ENCODE measurements at regions not wholly inside any gene's neighbourhood (a gene's known extent, or its start where the extent isn't known, plus 50 kb on each side); places are given as distances from the start of the nearest gene placed in this dataset.
"Not testable (repeated sequence)": the region's sequence is repeated elsewhere in the genome, so short reads cannot be mapped to it uniquely, and the experiment has no call there.

DNA sequence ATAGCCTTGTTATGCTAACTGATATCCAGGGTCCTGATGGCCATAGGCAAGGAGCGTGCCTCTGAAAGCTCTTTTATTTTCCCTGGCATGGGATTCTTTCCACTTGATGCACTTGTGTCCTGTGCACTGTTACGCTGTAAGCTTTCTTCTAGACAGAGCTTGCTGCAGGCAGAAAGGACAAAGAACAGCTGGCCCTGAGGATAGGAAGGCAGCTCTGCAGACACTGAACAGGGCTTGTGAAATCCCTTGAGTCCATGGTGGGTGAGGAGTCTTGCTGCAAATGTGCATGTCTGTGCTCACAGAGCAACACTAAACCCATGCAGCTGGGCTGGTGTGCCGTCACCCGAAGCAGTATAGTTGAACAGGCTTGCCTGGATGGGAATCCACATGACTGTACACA is 126.6 kb downstream of the AKAP11 start:
- DNase-seq (ENCODE audit: low read depth in 2 of 2), result no peak

DNA sequence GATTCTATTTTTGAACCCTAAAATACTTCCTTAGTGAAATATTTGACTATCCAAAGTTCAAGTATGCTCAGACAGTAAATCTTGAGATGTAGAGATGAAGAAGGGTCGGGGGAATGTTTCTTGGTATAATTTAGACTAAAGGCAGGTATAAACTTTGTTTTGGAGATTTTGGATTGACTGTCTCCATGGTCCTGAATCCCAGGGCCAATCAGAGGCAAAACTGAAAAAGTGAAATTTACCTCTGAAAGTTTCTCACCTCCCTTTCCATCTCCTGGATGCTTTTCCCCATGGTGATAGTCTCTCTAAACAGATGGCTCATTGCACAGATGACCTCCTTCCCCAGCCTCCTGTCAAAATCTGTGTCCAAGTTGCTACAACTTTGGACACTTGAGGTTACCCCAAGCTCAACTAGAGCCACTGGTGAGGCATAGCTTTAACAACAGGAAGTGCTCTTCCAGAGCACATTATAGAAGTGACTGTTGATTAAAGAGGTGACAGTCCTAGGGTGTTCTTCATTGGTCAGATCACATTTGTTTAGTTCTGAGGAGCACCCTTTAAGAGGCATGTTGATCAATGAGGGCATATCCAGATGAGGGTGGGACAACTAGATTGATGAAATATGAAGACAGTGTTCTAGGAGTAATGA is 128.4 kb downstream of the AKAP11 start:
- no peak for DNase-seq (ENCODE audit: low read depth in 2 of 2)

DNA sequence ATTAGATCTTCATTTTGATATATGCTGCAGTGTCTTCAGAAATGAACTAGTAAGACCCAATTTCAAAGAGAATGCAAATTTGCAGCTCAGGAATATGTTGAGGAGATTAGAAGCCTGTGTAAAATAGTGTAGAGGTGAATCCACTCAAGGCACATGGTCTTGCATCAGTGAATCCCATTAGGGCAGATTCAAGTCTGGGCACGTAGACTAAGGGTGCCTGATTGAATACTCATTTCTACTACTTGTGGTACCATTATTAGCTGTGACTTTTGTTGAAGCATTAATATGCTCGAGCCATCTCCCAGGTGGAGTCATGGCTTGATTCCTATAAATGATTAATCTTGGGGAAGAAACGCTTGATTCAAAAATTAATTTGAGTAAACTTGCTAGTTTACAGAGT is 129.4 kb downstream of the AKAP11 start:
- DNase-seq (ENCODE audit: low read depth in 2 of 2), result no peak

DNA sequence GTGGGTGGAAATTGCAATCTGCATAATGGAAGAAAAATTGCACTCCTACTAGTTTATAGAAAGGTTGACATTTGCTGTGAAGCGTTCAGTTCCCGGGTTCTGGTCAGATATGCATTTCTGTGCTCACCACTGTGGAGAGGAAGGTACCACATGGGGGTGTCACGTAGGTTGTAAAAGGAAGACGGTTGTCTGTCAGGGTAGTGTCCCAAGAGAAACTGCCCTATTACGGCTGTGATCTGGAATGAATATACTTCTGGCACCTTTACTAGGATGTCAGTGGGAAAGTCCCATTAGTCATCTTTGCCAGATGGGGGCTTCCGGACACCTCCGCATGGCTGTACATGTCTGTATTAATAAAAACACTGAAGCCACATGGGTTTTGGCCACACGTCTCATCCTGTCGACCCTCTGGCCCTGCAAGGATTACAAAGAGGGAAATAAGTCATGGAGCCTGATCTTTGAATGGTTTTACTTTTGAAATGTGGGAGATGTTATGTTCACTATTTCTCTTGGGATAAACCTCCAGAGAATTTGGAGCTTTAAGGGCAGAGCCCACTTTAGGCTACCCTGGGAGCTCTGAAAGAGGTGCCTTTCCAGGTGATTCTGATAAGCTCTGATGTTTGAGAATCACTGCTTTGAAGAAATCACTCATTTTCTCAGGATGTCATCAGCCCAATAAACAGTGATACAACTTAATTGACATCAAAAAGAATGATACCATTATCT is 133.9 kb downstream of the AKAP11 start:
- peak in 1 of 2 donors; percentile 65 for DNase-seq (ENCODE audit: low read depth in 2 of 2)

DNA sequence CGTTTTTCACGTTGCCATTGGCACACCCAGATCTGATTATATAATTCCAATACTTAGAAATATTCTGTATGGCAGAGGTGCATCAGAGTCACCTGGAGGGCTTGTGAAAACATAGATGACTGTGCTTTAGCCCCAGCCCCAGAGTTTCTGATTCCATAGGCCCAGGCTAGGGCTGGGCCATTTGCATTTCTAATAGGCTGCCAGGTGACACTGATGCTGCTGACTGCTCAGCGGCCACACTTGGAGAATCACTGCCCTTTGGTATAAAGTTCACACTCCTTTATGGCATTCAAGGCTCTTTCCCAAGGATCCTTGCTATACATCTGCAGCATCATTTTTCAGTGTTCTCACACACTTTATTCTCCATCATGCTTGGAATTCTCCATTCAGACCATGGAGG is 137.1 kb downstream of the AKAP11 start:
- no peak for DNase-seq (ENCODE audit: low read depth in 2 of 2)

DNA sequence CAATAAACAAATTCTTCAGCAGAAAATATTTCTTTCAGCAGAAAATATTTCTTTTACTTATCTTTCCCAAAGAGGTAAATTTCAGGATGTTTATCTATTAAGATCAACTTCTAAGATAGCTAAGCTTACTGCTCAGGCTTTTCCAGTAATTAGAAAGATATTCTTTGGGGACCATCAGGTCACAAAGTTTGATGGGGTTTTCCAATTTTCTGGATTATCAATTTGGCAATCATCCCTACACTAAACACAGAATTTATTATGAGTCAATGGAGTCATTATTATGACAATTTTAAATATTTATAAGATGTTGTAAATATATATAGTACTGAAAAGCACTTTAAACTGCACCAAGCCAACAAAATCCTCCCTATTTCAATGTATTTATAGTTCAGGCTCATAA is 137.6 kb downstream of the AKAP11 start:
- DNase-seq (ENCODE audit: low read depth in 2 of 2), result no peak

DNA sequence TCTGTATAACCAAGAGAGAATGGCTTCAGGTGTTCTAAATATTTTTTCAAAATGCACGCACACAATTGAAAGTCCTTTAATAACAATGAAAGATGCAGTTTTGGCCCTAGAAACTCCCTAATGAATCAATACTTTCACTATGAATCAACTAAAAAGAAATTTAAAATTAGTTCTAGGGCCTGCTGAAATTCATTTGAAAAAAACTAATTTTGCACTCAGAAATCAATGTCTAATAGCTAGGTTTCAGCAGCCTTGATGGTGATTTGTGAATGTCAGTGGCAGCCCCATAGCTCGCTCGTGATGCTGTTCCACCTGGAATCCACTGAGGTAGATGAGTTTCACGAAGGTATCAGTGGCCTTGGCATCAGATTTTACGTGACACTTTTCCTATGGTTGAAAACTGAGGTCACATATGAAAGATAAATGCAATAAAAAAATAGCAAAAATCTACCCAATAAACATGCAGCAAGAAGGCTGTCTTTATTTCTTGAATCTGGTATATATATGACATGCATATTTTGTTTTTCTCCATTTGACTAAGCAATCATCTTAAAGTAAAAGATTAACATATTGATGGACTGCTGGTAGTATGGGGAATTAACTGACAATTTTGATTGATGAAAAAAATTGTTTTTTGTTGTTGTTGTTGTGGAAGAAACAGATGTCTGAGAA is 141.0 kb downstream of the AKAP11 start:
- no peak for DNase-seq (ENCODE audit: low read depth in 2 of 2)

DNA sequence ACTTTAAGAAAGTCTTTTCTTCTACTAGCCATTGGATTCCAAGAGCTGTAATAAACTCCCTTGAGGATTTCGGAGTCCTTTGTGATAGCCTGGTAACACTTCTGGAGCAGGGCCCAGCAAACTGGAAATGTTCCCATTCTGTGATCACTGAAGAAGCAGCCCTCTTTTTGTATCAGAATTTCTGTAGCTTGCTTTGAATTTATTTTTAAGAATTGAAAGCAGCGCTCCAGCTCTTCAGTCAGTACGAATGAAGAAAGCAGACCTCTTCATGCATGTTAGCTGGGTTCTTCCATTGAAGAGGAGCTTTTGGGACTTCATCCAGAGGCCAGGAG is 141.5 kb downstream of the AKAP11 start:
- DNase-seq (ENCODE audit: low read depth in 2 of 2), result no peak

DNA sequence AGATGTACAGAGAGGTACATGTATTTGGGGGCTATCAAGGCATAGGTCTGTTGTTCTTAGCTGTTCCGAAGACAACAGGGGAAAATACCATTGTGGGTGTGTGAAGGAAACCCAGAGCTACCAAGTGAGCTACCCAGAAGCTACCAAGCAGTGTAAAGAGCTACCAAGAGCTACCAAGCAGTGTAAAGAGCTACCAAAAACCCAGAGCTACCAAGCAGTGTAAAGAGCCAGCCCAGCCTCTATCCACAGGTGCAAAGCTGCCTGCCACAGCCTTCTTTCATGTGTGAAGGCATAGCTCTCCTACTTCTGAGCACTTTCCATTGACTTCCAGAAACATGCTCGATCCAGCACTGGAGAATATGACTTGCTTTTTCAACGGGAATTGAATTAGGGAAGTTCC is 145.7 kb downstream of the AKAP11 start:
- DNase-seq (ENCODE audit: low read depth in 2 of 2), result no peak

DNA sequence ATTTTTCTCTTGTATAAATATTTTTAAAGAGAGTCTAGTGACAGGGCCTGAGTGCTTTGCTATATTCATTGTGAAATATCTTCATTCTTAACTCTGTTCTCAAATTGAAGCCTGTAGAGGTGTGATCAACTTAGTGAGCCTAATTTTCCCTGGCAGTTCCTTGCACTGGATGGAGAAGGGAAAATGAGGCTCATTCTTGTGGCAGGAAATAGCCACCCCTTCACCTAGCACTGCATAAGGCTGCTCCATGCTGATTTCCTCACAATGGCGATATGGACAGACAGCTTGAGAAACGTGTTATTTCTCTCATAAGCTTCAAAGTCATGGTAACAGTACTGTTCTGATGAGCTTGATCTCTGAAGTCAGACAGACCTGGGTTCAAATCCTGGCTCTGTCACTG is 146.2 kb downstream of the AKAP11 start:
- DNase-seq (ENCODE audit: low read depth in 2 of 2), result no peak

DNA sequence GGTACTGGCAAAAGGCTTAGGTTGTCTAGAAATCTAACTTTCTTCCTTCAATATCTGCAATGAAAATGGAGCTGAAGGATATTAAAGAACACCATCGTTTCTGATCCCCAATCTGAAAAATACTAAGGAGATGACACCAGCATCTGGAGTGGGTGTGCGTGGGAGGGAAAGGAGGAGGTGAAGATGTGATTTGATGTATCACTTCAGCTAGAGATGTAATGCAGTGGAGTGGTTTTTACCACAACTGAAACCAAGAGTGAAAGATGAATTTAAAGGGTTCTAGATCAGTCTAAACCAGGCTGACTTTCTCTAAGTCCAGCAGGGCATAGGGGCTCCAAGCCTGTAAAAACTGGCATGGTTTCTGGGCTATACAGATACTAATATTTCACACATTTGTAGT is 148.4 kb downstream of the AKAP11 start:
- peak; percentile 43 to 56 for DNase-seq (ENCODE audit: low read depth in 2 of 2)

DNA sequence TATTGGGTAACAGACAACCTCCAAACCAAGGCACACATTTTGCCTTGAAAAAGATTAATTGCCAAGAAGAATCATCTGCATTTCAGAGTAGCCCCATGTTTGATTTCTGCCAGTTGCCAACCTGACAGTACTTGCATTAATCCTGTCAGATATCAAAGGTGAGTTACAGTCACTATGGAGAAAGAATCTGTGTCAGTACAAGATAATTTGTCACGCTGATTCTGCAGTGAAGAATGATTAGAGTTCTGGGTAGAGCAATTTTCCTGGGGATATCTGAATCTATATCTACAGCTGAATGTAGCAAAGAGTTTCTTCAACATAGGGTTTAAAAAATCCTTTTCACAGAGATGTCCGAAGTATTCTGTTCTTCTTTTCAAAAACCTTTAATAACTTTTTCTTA is 150.7 kb downstream of the AKAP11 start:
- DNase-seq (ENCODE audit: low read depth in 2 of 2), result no peak

DNA sequence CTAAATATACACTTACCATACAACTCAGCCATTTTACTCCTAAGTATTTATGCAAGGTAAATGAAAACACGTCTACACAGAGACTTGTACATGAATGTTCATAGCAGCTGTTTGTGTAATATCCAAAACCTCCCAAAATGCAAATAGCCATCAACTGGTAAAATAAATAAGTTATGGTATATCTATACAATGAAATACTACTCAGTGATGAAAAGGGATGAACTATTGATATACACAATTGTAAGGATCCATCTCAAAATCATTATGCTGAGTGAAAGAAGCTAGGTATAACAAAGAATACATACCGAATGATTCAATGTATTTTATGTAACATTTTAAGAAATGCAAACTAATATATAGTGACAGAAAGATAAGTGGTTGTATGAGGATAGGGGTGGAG is 149.8 kb upstream of the TNFSF11 start:
- no peak for DNase-seq (ENCODE audit: low read depth in 2 of 2)

DNA sequence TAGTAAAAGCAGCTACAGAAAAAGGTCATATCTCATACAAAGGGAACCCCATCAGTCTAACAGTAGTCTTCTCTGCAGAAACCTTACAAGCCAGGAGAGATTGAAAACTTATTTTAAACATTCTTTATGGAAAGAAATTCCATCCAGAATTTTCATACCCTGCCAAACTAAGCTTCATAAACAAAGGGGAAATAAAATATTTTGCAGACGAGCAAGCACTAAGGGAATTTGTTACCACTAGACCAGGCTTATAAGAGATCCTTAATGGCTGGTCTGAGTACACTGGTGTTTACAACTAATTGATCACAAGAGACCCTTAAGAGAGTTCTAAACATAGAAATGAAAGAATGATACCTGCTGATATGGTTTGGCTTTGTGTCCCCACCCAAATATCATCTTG is 128.6 kb upstream of the TNFSF11 start:
- DNase-seq (ENCODE audit: low read depth in 2 of 2), result no peak

DNA sequence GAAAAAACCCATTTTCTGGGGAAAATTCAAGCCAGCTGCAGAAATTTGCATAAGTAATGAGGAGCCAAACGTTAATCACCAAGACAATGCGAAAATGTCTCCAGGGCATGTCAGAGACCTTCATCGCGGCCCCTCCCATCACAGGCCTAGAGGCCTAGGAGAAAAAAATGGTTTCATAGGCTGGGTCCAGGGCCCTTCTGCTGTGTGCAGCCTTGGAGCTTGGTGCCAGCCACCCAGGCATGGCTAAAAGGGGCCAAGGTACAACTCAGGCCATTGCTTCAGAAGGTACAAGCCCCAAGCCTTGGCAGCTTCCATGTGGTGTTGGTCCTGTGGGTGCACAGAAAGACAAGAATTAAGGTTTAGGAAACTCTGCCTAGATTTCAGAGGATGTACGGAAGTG is 127.4 kb upstream of the TNFSF11 start:
- DNase-seq (ENCODE audit: low read depth in 2 of 2), result not testable (repeated sequence)

DNA sequence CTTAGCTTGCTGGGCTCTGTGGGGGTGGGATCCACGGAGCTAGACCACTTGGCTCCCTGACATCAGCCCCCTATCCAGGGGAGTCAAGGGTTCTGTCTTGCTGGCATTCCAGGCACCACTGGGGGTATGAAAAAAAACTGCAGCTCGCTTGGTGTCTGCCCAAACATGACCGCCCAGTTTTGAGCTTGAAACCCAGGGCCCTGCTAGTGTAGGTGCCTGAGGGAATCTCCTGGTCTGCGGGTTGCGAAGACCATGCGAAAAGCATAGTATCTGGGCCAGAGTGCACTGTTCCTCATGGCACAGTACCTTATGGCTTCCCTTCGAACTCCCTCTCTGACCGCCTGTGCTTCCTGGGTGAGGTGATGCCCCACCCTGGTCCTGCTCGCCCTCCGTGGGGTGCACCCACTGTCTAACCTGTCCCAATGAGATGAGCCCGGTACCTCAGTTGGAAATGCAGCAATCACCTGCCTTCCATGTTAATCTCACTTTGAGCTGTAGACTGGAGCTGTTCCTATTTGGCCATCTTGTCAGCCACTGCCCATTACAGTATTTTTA is 120.8 kb upstream of the TNFSF11 start:
- no peak for DNase-seq (ENCODE audit: low read depth in 2 of 2)

DNA sequence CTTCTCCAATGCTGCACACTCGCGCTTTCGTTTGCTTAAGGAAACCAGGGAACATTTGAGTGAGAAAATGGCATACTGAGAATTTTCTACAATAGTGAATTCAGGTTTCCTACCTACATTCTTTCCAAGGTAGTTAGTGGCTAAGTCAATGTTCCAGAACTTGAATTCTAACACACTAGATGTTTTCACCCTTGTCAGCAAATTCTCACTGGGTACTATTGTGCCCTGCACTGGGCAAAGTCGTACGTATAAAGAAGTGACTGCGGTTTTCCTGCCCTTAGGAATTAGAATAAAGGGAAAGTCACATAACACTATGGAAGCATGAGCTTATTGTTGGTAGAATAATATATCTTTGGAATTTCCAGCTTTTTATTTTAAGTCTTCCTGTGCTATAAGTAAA is 119.2 kb upstream of the TNFSF11 start:
- DNase-seq (ENCODE audit: low read depth in 2 of 2), result no peak

DNA sequence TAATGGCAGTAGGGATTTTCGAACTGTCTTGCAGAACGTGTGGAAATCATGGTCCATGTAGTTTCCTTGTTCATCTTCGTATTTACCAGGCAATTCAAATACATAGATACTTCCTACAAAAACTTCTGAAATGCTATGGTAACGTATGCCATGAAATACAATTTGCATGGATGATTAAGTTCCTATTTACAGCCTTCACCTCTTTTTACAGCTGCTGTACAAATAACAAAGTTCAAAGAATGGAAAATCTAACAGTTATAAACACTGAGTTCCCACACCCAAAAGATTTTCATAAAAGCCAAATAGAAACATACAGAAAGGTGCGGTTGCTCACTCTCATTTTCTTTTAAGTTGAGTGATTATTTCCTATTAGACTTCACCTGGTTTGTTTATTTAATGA is 115.8 kb upstream of the TNFSF11 start:
- no peak for DNase-seq (ENCODE audit: low read depth in 2 of 2)

DNA sequence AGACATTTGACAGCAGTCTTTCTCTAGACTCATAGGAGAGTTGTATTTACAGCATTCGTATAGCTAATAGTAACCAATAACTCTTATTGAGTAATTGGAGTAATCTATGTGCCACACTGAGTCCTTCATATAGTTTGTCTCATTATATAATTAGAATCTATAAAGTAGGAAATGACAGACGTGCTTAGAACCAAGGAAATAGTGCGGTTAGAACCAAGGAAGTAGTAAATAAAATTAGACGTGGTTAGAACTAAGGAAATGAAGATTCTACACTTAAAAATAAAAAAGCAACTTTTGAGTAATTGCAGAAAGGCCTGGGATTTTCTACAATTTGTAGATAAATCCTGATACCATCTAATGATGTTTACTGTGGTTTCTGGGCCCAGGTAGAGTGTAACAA is 107.8 kb upstream of the TNFSF11 start:
- DNase-seq (ENCODE audit: low read depth in 2 of 2), result no peak

DNA sequence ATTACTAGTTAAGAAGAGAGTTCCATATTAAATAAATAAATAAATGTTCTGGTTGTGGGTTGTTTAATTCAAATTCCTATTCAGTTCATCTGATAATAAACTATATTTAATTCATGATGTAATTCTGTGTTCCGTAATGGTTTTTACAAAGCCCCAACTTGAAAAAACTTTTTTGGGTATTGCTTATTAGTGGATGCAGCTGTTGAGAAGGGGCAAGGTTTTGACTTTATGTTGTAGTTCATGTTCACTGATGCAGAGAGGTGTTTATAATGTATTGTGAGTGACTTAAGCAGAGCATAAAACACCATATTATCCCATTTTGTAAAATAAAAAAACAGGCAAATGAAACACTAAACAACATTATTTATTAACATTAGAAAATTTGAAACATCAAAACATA is 107.3 kb upstream of the TNFSF11 start:
- DNase-seq (ENCODE audit: low read depth in 2 of 2), result no peak

DNA sequence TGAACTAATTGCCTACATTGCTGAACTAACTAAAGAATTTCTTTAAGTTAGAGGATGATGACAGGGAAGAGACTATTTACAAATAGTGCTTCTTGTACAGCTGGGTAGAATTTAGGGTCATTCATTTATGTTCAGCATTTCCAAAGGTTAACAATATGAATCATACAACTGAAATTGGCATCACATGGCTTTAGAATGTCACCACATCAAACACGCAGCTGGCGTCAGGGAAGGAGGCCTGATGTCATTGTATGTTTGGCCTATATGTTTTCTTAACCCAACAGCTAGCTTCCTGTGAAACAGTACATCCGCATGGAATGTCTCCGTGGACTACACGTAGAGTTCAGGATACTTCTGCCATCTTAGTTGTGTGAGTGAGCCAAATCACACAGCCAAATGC is 99.0 kb upstream of the TNFSF11 start:
- no peak for DNase-seq (ENCODE audit: low read depth in 2 of 2)

DNA sequence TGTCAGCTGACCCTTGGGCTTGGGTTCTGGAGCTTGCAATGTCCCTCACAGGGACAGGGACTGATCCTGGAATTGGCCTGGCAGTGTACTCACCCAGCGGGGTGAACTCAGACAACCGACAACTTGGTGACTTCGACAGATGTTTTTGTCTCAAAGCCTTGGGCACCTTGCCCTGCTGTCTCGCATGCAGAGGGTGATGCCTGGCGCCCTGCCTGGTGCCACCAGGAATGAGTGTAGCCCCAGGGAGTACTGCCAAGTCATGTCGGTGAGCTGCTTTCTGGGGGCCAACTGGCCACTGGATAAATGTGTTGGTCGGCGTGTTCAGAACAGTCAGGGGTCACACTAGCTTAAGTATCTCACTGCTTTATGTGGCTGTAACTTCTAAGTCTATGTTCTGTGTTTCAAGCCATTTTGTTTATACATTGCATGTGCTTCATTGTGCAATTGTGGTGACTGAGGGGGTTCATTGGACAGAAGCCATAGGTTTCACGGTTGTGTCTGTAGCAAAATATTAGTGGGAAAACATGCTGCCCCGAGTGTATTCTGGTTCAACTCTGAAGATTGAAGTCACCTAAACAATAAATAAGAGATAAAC is 96.3 kb upstream of the TNFSF11 start:
- no peak for DNase-seq (ENCODE audit: low read depth in 2 of 2)
